CD4-positive, alpha-beta T cell treated with Interleukin-1 beta for 1 hour (primary cell): ENCODE measurements at regions not wholly inside any gene's neighbourhood (a gene's known extent, or its start where the extent isn't known, plus 50 kb on each side); places are given as distances from the start of the nearest gene placed in this dataset.

Experiments used
- DNase-seq, 2 donors: peaks; one replicate each; pipeline ENCODE4 v3.0.0-alpha.2; 2020 to 2022

DNA sequence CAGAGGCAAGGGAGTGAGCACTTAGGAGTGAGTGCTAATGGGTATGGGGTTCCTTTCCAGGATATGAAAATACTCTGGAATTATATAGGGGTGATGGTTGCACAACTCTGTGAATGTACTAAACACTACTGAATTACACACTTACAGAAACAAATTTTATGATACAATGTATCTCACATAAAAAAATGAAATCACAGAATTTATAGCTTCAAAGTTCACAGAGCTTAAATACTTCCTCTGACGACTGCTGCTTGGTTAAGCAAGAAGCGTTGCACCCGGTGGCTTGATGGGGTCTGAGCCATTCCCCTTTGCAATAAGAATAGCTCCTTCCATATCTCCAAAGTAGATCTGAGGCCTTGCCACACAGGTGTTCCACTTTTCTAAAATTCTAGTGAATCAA, 835.1 kb downstream of the TSN start:
- no peak for DNase-seq

- DNase-seq = no peak
These were observed 839.6 kb downstream of the TSN start for GRCh38 chr2:122595065-122595464.

DNA sequence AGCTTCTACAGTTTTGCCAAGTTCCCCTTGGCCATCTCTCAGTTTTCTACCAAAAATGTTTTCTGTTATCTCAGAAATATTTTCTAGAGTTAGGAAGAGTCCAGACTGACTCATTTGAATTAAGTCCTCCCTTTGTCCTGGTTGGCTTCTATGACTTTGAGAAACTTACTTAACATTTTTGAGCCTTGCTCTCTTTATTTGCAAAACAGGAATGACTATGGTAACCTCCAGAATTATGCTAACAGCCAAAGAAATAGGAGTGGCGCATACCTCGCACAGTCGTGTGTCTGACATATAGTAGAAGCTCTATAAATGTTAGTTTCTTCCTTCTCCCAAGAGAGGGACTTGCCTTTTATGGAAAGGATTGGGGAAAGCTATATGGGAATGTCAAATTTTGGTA, 841.1 kb downstream of the TSN start:
- DNase-seq = no peak

- DNase-seq = no peak
These were observed 843.3 kb downstream of the TSN start for GRCh38 chr2:122598784-122599183.

DNA sequence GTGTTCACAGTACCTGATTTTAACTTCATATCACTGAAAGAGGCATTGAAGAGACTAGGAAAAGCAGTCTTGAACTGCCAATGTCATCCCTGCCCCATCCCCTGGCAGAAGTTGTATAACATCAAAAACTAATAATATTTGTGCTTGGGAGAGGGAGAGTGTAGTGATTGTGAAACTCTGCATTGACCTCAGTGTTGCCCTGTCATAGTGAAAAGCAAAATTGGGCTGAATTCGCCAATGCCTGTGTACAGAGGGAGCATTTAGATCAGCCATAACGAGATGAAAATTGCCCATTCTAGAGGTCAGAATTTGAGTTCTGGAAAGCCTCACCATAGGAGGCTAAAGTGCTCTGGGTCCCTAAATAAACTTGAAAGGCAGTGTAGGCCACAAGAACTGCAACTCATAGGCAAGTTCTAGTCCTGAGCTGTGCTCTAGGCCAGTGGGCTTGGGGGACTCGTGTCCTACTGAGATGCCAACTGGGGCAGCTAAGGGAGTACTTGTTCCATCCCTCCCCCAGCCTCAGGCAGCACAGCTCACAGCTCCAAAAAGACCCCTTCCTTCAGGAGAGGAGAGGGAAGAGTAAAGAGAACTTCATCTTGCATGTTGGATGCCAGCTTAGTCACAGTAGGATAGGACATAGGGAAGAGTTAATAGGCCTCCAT, 855.6 kb downstream of the TSN start:
- no peak for DNase-seq

DNA sequence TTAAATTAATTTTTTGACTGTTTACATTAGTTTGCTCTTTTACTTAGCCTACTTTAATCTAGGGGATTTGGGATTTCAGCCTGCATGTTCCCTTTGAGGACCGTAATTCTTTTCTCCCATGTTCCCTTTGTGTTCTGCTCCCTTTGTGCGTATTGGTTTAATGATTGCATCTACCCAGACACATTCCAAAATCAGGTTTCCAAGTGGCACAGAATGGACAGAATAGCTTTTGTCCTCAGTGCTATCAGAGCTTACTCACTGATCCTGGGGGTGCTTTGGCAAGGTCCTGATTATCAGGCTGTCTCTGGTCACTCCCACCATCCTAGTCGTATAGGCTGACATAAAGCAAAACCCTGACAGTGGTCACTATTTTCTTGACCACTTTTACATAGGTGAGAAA, 867.5 kb downstream of the TSN start:
- no peak for DNase-seq

DNA sequence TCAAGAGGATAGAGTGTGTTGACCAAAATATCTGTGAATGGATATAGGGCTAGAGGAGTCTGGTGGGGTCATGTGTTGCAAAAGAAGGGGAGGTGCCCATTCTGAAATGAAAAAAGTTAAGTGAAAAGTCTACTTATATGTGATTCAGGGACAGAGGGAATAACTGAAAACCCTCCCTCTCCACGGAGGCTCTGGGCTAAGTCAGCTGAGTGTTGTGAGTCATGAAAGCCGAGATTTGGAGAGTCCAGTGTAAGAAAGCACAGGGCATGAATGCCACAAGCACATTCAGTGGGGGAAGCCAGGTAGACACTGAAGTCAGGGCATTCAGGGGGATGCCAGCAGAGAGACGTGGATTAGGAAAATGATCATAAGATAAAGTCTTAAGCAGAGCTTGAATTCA, 871.9 kb downstream of the TSN start:
- DNase-seq = no peak

GRCh38 chr2:122634256-122634655, 878.8 kb downstream of the TSN start:
- DNase-seq = no peak

DNA sequence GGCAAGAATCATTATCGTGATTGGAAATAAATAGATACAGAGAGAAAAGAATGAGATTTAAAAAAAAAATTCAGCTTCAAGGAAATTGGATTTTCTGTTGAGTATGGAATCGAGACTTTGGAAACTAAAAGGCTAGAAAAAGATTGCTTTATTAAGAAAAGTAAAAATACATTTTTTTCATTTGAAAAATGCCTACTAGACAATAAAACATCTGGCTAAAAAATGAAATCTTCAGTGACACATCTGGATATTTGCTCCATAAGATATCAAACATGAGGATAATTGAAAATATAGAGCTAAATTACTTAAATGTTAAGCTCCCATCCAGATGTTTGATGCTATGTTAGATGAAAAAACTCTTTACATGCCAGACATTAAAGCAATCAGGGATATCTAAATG, 879.5 kb downstream of the TSN start:
- no peak for DNase-seq

- DNase-seq = no peak
These were observed 880.2 kb downstream of the TSN start for GRCh38 chr2:122635686-122636085.

- no peak for DNase-seq
These were observed 880.6 kb downstream of the TSN start for GRCh38 chr2:122636097-122636496.

- no peak for DNase-seq
These were observed 883.7 kb downstream of the TSN start for GRCh38 chr2:122639176-122639575.

DNA sequence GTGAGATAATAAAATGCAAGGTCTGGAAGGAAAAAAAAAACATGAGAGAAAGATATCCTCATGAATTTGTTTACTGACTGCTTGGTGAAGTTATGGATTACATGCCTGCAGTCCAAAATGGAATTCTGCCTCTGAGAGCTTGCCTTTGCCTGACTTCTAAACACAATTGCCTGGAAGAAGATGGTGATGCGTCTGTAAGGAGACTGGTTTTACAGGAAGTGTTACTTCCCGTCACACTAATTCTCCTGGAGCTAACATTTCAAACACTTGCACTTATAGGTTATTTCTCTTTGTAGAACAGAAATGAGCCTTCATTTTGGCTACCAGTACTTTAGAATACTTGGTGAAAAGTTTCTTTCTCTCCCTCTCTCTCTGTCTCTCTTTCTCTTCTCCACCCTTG, 884.3 kb downstream of the TSN start:
- DNase-seq = no peak

DNA sequence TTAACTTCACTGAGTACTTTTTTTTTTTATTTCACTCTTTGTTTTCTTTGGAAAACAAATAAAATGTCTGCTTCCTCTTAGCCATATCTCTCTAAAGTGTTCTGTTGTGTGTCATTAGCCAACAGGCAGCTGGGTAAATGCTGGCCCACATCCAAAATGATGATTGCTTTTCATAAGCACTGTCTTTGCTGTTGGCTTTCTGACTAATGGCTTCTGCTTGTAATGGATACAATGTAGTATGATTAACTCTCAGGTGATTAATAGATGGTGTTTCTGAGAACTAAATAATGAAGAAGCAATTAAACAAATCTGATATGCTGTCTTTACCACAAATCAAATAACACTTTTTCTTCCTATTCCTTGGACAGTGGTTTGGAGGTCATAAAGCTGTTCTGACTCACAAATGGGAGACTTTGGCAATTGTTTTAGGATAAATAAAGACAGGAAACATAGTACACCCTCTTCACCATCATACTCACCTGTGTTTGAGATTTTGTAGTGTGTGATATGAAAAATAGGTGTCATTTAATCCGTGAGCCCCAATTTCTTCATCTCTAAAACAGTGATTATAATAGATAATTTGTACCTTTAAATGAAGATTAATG, 888.4 kb downstream of the TSN start:
- no peak for DNase-seq

GRCh38 chr2:122651236-122651635, 895.8 kb downstream of the TSN start:
- no peak for DNase-seq

- no peak for DNase-seq
These were observed 896.3 kb downstream of the TSN start for GRCh38 chr2:122651780-122652179.

GRCh38 chr2:122652670-122653069, 897.2 kb downstream of the TSN start:
- no peak for DNase-seq

GRCh38 chr2:122656403-122656802, 901.0 kb downstream of the TSN start:
- no peak for DNase-seq

GRCh38 chr2:122660786-122661634, 905.6 kb downstream of the TSN start:
- no peak for DNase-seq

GRCh38 chr2:122663620-122664019, 908.2 kb downstream of the TSN start:
- no peak for DNase-seq

DNA sequence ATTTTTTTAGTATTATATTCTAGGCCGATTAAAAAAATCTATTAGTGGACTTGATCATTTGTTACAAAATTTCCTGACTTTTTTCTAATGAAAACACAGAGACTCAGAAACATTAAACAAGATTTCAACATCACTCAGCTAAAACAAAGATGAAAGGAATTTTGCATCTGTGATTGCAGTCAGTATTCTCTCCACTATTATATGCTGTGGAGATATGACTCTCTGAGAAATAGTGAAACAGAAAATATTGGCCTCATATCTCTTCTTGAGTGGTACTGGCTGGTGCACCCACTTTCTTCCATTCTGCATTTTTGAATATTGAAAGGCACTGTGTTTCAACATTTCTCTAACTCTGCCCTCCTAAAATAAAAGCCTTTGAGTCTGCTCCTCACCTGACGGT, 914.2 kb downstream of the TSN start:
- DNase-seq = no peak

DNA sequence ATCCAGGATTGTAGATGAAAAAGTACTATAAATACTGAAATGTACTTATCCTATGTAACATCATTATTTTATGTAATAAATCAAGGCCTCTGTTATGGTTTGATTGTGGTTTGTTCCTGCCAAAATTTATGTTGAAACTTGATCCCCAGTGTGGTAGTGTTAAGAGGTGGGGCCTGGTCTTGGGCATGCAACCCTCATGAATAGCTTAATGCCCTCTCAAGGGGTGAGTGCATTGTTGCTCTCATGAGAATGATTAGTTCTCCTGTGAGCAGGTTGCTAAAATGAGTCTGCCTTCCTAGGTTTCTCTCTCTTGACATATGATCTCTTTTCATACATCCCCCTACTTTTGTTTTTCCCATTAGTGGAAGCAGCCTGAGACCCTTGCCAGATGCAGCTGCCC, 915.4 kb downstream of the TSN start:
- no peak for DNase-seq

DNA sequence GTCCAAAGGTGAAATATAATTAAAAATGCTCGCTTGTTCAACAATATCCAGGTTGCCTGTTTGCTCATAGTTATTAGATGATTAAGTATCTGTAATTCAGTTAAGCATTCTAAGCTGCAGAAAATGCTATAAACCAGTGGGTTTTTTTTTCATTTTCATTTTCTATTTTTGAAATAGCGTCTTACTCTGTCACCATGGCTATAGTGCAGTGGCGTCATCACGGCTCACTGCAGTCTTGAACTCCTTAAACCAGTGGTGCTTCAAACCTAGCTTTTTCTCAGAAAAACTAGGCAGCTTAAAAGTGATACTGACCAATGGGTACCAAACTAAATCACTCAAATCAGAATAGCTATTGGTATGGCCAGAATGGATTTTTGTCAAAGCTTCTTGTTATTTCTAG, 925.2 kb downstream of the TSN start:
- DNase-seq = no peak

GRCh38 chr2:122681626-122682025, 926.2 kb downstream of the TSN start:
- no peak for DNase-seq
